PC-9 (cell line): ENCODE measurements at regions not wholly inside any gene's neighbourhood (a gene's known extent, or its start where the extent isn't known, plus 50 kb on each side); places are given as distances from the start of the nearest gene placed in this dataset.

Experiments used
- CTCF ChIP-seq: fragments of 200-600 bp; sonication (generic); conservative IDR thresholded peaks from 2 replicates; pipeline ENCODE4 v1.6.1; 2017; ENCODE audit warnings: mixed run types, antibody characterized with exemption, mild to moderate bottlenecking, moderate library complexity
- EZH2 ChIP-seq: fragments of 200-600 bp; sonication (generic); IDR thresholded peaks from 2 replicates; pipeline ENCODE4 v1.8.0; 2017; ENCODE audit warnings: antibody characterized with exemption, low read depth

- TF ChIP-seq CTCF (no peak), EZH2 (no peak)
Measured at GRCh38 chr6:9614778-9615177, 800.1 kb downstream of the TFAP2A start.
